GM12878 (cell line): ENCODE measurements at regions not wholly inside any gene's neighbourhood (a gene's known extent, or its start where the extent isn't known, plus 50 kb on each side); places are given as distances from the start of the nearest gene placed in this dataset.

Experiments
- ATAC-seq: fragments of 200-7000 bp; cut with Tn5 transposase; 3 replicates; pipeline ENCODE4 v1.9.1; 2020; ENCODE audit warnings: mild to moderate bottlenecking, moderate library complexity
- BruUV-seq: library from RNA; stranded (reverse); fragments of 400-500 nt; replicated peaks from 2 replicates; lab custom pipeline; 2021; lab: Mats Ljungman, UMichigan
- CTCF ChIA-PET: fragments of 300-600 bp; sonication (Branson Sonifier 250); formaldehyde crosslinking; extraction: SDS; loops from one replicate; lab custom pipeline; 2021; ENCODE audit warnings: inconsistent platforms; lab: Yijun Ruan, JAX
- POLR2A ChIA-PET: fragments of 350-600 bp; formaldehyde crosslinking; extraction: SDS; loops from one replicate; lab custom pipeline; 2021; ENCODE audit warnings: inconsistent platforms; lab: Charles Lee
- RAD21 ChIA-PET: fragments of 300-600 bp; sonication (Branson Sonifier 250); formaldehyde crosslinking; loops from one replicate; lab custom pipeline; 2023; ENCODE audit warnings: antibody characterized with exemption; ENCODE audit not compliant: unreplicated experiment; lab: Charles Lee
- SMC1A ChIA-PET: fragments of 300-600 bp; sonication (Branson Sonifier 250); formaldehyde crosslinking; loops from one replicate; lab custom pipeline; 2023; ENCODE audit not compliant: unreplicated experiment, uncharacterized antibody; lab: Charles Lee
- DNase-seq: peaks from one replicate; pipeline ENCODE4 v3.0.0-alpha.2; 2011; ENCODE audit warnings: low read depth, low spot score
- FAIRE-seq: peaks from 3 replicates; lab custom pipeline; 2011; peaks lifted over from hg19 to GRCh38; lab: Jason Lieb, UNC
- H2AFZ ChIP-seq: 2 replicates; pipeline ENCODE4 v1.6.0; 2011; ENCODE audit warnings: low read depth, low read length, control low read depth; ENCODE audit not compliant: control insufficient read depth
- H3K27ac ChIP-seq: 2 replicates; pipeline ENCODE4 v1.5.1; 2011; ENCODE audit warnings: control low read depth; ENCODE audit not compliant: control insufficient read depth, insufficient read depth
- H3K27me3 ChIP-seq, 2 experiments: replicated peaks in 1 of 2; 2 replicates each; pipeline versions ENCODE4 v1.6.0 to v1.6.1; 2011; ENCODE audit warnings: low read length in 1 of 2; ENCODE audit not compliant: control insufficient read depth in 2 of 2, insufficient read depth in 2 of 2
- H3K36me3 ChIP-seq, 2 experiments: 2 replicates each; pipeline ENCODE4 v1.5.1; 2011; ENCODE audit warnings: low read length in 1 of 2; ENCODE audit not compliant: control insufficient read depth in 2 of 2, insufficient read depth in 2 of 2
- H3K4me1 ChIP-seq: 2 replicates; pipeline ENCODE4 v1.6.1; 2011; ENCODE audit warnings: mild to moderate bottlenecking, low read length, moderate library complexity, mixed read lengths; ENCODE audit not compliant: control insufficient read depth, insufficient read depth
- H3K4me2 ChIP-seq: 2 replicates; pipeline ENCODE4 v1.6.0; 2011; ENCODE audit warnings: control low read depth; ENCODE audit not compliant: control insufficient read depth, insufficient read depth
- H3K4me3 ChIP-seq: fragments of 200-600 bp; sonication (generic); 2 replicates; pipeline ENCODE4 v1.5.1; 2016
- H3K79me2 ChIP-seq: 2 replicates; pipeline ENCODE4 v1.6.0; 2011; ENCODE audit warnings: low read length; ENCODE audit not compliant: control insufficient read depth, insufficient read depth
- H3K9ac ChIP-seq: 2 replicates; pipeline ENCODE4 v1.8.0; 2011; ENCODE audit warnings: low read length, control low read depth, mixed read lengths; ENCODE audit not compliant: control insufficient read depth, insufficient read depth
- H3K9me3 ChIP-seq: replicated peaks from 3 replicates; pipeline ENCODE4 v1.5.1; 2011; ENCODE audit warnings: mild to moderate bottlenecking, low read length; ENCODE audit not compliant: control insufficient read depth, insufficient read depth
- H4K20me1 ChIP-seq: 2 replicates; pipeline ENCODE4 v1.6.0; 2011; ENCODE audit not compliant: control insufficient read depth, insufficient read depth
- BCL11A ChIP-seq: IDR thresholded peaks from 2 replicates; pipeline ENCODE4 v1.6.1; 2011; ENCODE audit warnings: low read depth, low read length
- CREB1 ChIP-seq: IDR thresholded peaks from 2 replicates; pipeline ENCODE4 v1.6.1; 2012; ENCODE audit warnings: low read depth, mild to moderate bottlenecking, inconsistent platforms
- EZH2 ChIP-seq: IDR thresholded peaks from 2 replicates; pipeline ENCODE4 v1.6.1; 2012; ENCODE audit warnings: low read depth, mild to moderate bottlenecking, control low read depth, inconsistent platforms, low read length, borderline replicate concordance; ENCODE audit not compliant: control insufficient read depth
- FOXM1 ChIP-seq: IDR thresholded peaks from 2 replicates; pipeline ENCODE4 v1.6.1; 2012; ENCODE audit warnings: low read depth, mild to moderate bottlenecking, inconsistent platforms, low read length, moderate library complexity
- IKZF1 ChIP-seq: fragments of 450-650 bp; conservative IDR thresholded peaks from 2 replicates; pipeline ENCODE4 v1.6.1; 2017; ENCODE audit warnings: antibody characterized with exemption, mild to moderate bottlenecking
- IKZF2 ChIP-seq, 2 experiments: fragments of 450-650 bp; IDR thresholded peaks; 2 replicates each; pipeline ENCODE4 v1.6.1; 2017; ENCODE audit warnings: mild to moderate bottlenecking in 2 of 2, moderate library complexity in 2 of 2
- LARP7 ChIP-seq: fragments of 450-650 bp; IDR thresholded peaks from 2 replicates; pipeline ENCODE4 v1.6.1; 2017; ENCODE audit warnings: mild to moderate bottlenecking
- MTA3 ChIP-seq: IDR thresholded peaks from 2 replicates; pipeline ENCODE4 v1.6.1; 2012; ENCODE audit warnings: low read length, inconsistent platforms, borderline replicate concordance
- MXI1 ChIP-seq: fragments of 150-350 bp; IDR thresholded peaks from 2 replicates; pipeline ENCODE4 v1.6.1; 2011; ENCODE audit warnings: low read depth, mild to moderate bottlenecking, inconsistent platforms, low read length, improper control_type of control experiment
- NFYB ChIP-seq: IDR thresholded peaks from 2 replicates; pipeline ENCODE4 v1.6.1; 2011; ENCODE audit warnings: low read depth, mild to moderate bottlenecking, low read length, improper control_type of control experiment, moderate library complexity; ENCODE audit not compliant: insufficient read depth
- NR2F1 ChIP-seq: fragments of 450-650 bp; conservative IDR thresholded peaks from 2 replicates; pipeline ENCODE4 v1.6.1; 2017; ENCODE audit warnings: mild to moderate bottlenecking
- PAX5 ChIP-seq: IDR thresholded peaks from 2 replicates; pipeline ENCODE4 v1.6.1; 2011; ENCODE audit warnings: low read depth, low read length, borderline replicate concordance
- PAX8 ChIP-seq: fragments of 450-650 bp; IDR thresholded peaks from 2 replicates; pipeline ENCODE4 v1.6.1; 2017; ENCODE audit warnings: mild to moderate bottlenecking, moderate library complexity
- SMAD1 ChIP-seq: fragments of 450-650 bp; IDR thresholded peaks from 2 replicates; pipeline ENCODE4 v1.6.1; 2018; ENCODE audit warnings: mild to moderate bottlenecking, low read depth; ENCODE audit not compliant: partially characterized antibody
- SP1 ChIP-seq: IDR thresholded peaks from one replicate; pipeline ENCODE4 v1.6.1; 2011; ENCODE audit warnings: low read depth, low read length
- SREBF2 ChIP-seq: IDR thresholded peaks from 2 replicates; pipeline ENCODE4 v1.6.1; 2012; ENCODE audit warnings: mild to moderate bottlenecking, low read length
- SUPT20H ChIP-seq: IDR thresholded peaks from 2 replicates; pipeline ENCODE4 v1.6.1; 2011; ENCODE audit warnings: low read depth, mild to moderate bottlenecking, low read length, moderate library complexity, borderline replicate concordance; ENCODE audit not compliant: control insufficient read depth
- TCF7 ChIP-seq: IDR thresholded peaks from 2 replicates; pipeline ENCODE4 v1.6.1; 2014; ENCODE audit warnings: antibody characterized with exemption, borderline replicate concordance
- YBX1 ChIP-seq: fragments of 450-650 bp; IDR thresholded peaks from 2 replicates; pipeline ENCODE4 v1.6.1; 2016; ENCODE audit warnings: antibody characterized with exemption
- ZNF24 ChIP-seq: fragments of 450-650 bp; IDR thresholded peaks from 2 replicates; pipeline ENCODE4 v1.6.1; 2017; ENCODE audit warnings: antibody characterized with exemption, mild to moderate bottlenecking
- ZZZ3 ChIP-seq: IDR thresholded peaks from 2 replicates; pipeline ENCODE4 v1.6.1; 2011; ENCODE audit warnings: low read depth; ENCODE audit not compliant: control insufficient read depth, insufficient read length
- WGBS: methylation state at CpG from one replicate; pipeline ENCODE4 v1.1.6; 2016; ENCODE audit warnings: low lambda C conversion rate; ENCODE audit not compliant: insufficient replicate concordance, insufficient coverage; ENCODE audit errors: missing lambda C conversion rate; 5-methylcytosine and 5-hydroxymethylcytosine counted together
- in situ Hi-C: fragments of 300-500 bp; cut with MboI; formaldehyde crosslinking; loops from 9 replicates; pipeline ENCODE4 v1.14.3; 2018; ENCODE audit warnings: mixed read lengths
- intact Hi-C: fragments of 100-400 bp; cut with micrococcal nuclease; formaldehyde crosslinking; loops from one replicate; pipeline ENCODE4 v1.14.2; 2022; ENCODE audit not compliant: unreplicated experiment
- TF ChIP-seq, protein P1 (sequence below): IDR thresholded peaks from 2 replicates; pipeline ENCODE4 v1.6.1; 2011; ENCODE audit warnings: low read depth, low read length, improper control_type of control experiment, borderline replicate concordance
- TF ChIP-seq, protein P2 (sequence below): IDR thresholded peaks from 2 replicates; pipeline ENCODE4 v1.6.1; 2012; ENCODE audit warnings: mild to moderate bottlenecking, low read depth, low read length

DNA sequence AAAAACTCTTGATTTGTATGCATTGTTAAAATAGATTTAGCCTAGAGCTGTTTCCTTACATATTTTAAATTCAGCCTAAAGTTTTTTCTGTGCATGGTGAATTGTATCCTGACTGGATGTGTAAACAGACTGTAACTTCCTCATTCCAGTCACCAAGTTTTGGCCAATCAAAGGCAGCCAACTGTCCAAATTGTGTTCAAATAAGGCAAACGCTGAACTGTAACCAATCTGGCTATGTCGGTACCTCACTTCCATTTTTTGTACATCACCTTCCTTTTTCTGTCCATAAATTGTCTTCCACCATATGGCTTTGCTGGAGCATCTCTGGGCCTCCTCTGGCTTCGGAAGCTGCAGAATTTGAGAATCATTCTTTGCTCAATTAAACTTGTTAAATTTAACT lies 1921.9 kb upstream of the SEL1L start (continued):
- TF ChIP-seq, protein P1, sequence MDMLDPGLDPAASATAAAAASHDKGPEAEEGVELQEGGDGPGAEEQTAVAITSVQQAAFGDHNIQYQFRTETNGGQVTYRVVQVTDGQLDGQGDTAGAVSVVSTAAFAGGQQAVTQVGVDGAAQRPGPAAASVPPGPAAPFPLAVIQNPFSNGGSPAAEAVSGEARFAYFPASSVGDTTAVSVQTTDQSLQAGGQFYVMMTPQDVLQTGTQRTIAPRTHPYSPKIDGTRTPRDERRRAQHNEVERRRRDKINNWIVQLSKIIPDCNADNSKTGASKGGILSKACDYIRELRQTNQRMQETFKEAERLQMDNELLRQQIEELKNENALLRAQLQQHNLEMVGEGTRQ, result no peak
- TF ChIP-seq SUPT20H (no peak), EZH2 (no peak), ZZZ3 (no peak), IKZF1 (no peak), LARP7 (no peak), ZNF24 (no peak), NR2F1 (no peak), PAX5 (no peak), FOXM1 (no peak), MXI1 (no peak), MTA3 (no peak), YBX1 (no peak)
- TF ChIP-seq, all 136 proteins: peak for 0

DNA sequence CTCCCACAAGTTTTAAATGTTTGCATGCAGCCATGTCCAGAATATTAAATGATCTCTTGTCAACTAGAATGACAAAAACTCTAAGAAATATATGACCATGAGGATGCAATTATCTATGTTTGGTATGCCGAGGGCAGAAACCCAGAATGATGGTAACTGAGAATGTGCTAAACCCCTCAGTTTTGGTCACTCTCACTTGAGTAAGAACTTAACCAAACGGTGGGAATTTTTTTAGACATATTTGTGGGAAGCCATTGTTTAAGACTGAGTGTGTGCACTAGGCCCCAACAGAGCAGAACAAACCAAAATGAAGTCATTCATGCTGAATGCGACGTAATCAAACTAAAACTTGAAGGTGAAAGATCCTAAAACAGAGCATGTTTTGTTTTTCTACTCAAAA lies 1927.9 kb upstream of the SEL1L start:
- ChIA-PET CTCF (no interaction called here), SMC1A (interaction anchor here (1.6 kb wide), 1 partner anchor 9 kb away, joined by 8 read pairs; no protein-coding TSS in a partner anchor), POLR2A (no interaction called here), RAD21 (interaction anchor here (1.6 kb wide), 1 partner anchor 161 kb away, joined by 8 read pairs; no protein-coding TSS in a partner anchor)
- intact Hi-C loops, result loop anchor here (5.0 kb wide), 3 partner anchors 604 to 1469 kb away; no protein-coding TSS in a partner anchor
- in situ Hi-C loops, result loop anchor here (25.0 kb wide), 1 partner anchor 1474 kb away; no protein-coding TSS in a partner anchor
- H4K20me1 ChIP-seq, result no peaks in the 10 kb centered on the region
- H3K27me3 ChIP-seq, result no peaks in the 10 kb centered on the region
- H3K9me3 ChIP-seq, result no peaks in the 10 kb centered on the region; the same call in 2 of the 3 replicates
- FAIRE-seq (no peak), ATAC-seq (peak; percentile 21; the same call in 2 of the 3 replicates), DNase-seq (no peak)
- no peak overlapping the region for H3K4me3 ChIP-seq
- no peak overlapping the region for H3K9ac ChIP-seq
- H2AFZ ChIP-seq, result no peak overlapping the region
- no peaks in the 10 kb centered on the region for H3K79me2 ChIP-seq
- WGBS, result 31% methylated on average over 4 of the region's 4 CpGs
- no TSS peak for BruUV-seq
- no peaks in the 10 kb centered on the region for H3K4me1 ChIP-seq
- no peak overlapping the region for H3K4me2 ChIP-seq
- no peaks in the 10 kb centered on the region for H3K36me3 ChIP-seq
- H3K27ac ChIP-seq, result no peak overlapping the region
- TF ChIP-seq CREB1 (no peak), BCL11A (no peak), SMAD1 (no peak), TCF7 (no peak), IKZF2 (IDR thresholded peaks at IDR 0.05) (no peak), SP1 (no peak), PAX8 (no peak), SREBF2 (no peak), NFYB (no peak)
- TF ChIP-seq, protein P2, sequence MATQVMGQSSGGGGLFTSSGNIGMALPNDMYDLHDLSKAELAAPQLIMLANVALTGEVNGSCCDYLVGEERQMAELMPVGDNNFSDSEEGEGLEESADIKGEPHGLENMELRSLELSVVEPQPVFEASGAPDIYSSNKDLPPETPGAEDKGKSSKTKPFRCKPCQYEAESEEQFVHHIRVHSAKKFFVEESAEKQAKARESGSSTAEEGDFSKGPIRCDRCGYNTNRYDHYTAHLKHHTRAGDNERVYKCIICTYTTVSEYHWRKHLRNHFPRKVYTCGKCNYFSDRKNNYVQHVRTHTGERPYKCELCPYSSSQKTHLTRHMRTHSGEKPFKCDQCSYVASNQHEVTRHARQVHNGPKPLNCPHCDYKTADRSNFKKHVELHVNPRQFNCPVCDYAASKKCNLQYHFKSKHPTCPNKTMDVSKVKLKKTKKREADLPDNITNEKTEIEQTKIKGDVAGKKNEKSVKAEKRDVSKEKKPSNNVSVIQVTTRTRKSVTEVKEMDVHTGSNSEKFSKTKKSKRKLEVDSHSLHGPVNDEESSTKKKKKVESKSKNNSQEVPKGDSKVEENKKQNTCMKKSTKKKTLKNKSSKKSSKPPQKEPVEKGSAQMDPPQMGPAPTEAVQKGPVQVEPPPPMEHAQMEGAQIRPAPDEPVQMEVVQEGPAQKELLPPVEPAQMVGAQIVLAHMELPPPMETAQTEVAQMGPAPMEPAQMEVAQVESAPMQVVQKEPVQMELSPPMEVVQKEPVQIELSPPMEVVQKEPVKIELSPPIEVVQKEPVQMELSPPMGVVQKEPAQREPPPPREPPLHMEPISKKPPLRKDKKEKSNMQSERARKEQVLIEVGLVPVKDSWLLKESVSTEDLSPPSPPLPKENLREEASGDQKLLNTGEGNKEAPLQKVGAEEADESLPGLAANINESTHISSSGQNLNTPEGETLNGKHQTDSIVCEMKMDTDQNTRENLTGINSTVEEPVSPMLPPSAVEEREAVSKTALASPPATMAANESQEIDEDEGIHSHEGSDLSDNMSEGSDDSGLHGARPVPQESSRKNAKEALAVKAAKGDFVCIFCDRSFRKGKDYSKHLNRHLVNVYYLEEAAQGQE, result no peak
